AG08395 (cell line): ENCODE measurements at regions not wholly inside any gene's neighbourhood (a gene's known extent, or its start where the extent isn't known, plus 50 kb on each side); places are given as distances from the start of the nearest gene placed in this dataset.

Experiments
- DNase-seq: peaks from one replicate; pipeline ENCODE4 v3.0.0; 2012; ENCODE audit warnings: mixed read lengths, low spot score

DNA sequence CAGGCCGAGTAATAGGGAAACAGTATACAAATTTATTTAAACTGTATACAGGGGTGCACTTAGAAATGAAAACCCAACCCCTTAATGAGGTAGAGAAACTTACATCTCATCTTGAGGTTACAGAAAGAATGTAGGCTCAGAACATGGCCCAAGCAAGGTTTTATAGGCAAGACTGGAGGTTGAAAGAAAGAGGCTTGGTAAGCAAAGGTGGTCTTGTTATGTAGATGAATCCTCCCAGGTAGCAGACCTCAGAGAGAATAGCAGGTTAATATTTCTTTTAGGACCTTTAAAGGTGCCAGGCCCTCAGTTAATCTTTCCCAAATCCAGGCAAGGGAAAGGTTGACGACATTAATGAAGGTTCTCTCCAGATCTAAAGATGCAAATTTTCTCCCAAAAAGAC is 1466.8 kb upstream of the PRR20A start:
- no peak for DNase-seq

DNA sequence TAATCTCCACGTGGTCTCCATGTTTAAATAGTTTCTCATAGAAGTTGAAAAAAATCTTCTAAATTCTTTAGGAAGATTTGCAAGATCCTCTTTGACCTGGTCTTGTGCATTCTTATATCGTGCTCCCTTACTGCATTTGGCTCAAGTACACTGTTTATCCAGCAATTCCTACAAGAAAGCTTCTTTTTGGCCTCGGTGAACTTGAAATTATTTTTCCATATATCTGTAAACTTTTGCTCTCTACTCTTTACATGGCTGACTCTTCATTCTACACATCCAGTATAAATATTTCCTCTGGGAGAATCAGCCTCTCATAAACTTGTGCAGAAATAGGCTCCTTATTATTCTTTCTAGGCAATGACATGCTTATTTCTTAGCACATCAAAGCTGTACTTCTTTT is 1457.9 kb upstream of the PRR20A start:
- DNase-seq: no peak

DNA sequence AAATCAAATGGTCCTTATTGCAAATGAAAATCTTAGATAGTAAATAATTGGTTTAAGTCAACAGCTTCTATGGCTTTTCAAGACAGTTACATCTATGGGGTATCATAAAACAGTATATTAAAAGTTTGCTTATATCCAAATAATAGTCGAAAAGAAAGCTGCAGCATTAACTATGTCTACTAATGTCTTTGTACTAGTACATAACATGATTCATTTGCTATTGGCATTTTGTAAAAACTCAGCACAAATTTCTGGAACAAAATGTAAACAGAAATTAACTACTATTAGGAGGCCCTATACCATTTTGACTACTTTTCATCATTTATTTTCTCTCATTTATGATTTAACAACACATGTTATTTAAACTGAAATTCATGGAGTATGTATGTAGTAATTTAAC is 1435.2 kb upstream of the PRR20A start:
- DNase-seq: no peak

DNA sequence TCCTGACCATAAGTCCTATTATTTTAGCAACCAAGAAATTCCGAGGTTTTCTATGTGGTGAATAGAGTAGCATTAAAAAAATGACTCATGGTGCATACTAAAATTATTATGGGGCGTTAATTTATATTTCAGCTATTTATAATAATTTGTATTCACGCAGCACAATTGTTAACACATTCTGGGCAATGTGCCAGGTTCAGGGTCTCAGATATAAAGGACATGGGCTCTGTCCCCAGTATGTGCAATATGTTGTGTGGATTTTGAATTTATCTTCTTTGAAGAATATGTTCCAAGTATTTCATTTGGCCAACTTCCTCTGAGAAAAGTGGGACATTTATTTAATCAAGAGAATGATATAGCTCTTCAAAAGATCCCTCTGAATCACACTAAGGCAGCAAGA is 1434.7 kb upstream of the PRR20A start:
- no peak for DNase-seq

DNA sequence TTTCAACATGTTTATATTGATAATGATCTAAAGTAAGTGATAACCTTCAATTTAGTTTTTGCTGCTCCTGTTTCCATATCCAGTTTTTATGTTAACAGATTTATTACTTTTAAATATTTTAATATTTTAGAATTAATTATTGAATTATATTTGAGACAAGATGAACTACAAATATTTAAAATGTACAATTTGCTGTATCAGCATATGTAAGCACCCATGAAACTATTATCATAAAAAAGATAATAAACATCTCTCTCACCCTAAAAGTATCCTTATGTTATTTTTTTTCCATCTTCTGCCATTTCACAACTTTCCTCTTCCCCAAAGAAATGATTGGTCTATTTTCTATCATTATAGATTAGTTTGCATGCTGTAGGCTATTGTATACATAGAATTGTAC is 1426.6 kb upstream of the PRR20A start:
- no peak for DNase-seq

DNA sequence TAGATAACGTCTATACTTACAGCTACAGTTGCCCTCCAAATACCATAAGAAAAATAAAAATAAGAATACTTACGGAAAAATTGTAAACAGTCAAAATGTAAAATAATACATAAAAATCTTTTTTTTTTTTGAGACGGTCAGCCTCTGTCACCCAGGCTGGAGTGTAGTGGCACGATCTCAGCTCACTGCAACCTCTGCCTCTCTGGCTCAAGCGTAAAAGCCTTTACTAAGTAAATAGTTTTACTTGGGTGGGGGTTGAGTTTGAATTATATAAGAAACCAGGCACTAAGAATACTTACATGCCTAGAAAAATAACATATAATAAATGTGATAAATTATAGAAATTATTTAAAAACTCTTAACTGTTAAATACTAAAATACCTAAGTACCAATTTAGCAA is 1413.0 kb upstream of the PRR20A start:
- no peak for DNase-seq

DNA sequence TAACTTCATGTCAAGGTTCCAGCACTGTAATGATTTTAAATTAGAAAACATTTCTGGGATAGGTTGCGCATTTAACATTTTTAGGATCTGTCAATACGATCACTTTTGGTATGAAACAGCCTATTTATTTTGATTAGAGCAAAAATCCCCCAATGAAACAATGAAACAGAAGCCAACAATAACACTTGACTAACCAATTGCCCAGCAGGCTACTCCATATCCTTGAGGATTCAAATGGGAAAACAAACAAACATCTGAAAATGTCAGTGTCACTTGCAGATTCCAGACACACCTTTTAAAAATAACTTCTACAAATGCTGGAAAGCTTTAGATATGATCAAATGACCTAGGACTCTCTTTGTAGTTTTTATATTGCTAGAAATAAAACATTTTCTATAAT is 1412.5 kb upstream of the PRR20A start:
- DNase-seq: no peak

DNA sequence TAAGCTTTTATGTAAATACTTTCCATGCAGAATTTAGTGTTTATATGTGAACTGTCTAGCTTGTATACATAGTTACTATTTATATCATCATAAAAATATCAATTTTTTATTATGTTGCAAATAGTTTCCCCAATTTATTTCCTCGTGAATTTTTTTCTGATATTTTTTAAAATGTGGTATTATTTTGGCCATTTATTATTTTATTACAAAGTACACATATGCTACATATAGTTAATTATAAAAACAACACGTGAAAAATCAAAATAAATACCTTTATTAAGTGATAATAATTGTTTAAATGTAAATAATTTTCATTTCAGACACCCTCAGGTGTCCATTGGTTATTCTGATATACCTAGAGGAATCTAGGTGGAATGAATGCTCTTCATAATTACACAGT is 1394.9 kb upstream of the PRR20A start:
- DNase-seq: no peak

DNA sequence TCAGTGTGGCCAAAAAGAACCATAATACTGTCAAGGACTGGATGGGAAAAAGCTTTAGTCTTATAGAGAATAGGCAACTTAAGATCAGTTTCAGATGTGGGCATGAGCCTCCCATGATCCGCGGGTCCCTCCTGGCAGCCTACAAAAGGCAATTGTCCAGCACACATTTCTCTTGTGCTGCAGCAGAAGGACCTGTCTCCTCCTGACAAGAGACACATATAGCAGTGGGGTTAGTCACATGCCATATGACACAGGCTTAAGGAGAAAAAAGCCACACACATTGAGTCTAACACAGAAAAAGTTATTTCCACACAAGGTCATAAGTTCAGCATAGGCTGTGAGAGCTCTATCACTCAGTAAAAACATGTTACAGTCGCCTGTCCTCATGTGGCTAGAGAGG is 1378.7 kb upstream of the PRR20A start:
- no peak for DNase-seq

DNA sequence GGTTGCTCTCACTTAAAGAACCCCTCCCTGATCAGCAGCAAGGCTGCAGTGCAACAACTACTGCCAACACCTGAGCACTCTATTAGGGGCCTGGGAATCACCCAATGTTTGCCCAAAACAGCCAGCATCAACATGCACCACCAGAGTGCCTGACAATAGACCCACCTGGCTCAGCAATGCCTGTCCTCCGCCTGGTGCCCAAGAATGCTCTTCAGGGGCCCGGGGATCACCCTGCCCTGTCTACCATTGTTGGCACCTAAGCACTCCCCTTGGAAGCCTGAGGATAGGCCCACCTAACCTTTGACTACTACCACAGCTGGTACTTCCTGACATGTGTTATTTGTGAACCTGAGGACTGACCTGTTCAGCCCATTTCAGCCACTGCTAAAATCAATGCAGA is 1363.1 kb upstream of the PRR20A start:
- no peak for DNase-seq

DNA sequence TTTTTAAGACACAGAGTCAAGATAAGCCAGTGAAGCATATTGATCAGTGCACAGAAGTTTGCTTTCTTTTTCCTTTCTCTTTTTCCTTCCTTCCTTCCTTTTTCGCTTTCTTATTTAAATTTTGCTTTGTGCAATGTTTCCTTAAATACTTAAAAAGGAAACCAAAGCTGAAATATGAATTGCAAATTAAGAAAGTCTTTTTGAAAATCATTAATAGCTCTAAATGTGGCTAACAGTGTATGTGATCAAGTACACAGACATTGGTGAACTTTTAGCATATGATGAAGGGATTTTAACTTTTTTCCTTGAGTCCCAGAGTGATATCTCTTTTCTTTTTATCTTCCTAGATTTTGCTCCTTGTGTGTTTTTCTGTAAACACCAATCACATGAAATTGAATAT is 1356.9 kb upstream of the PRR20A start:
- no peak for DNase-seq

DNA sequence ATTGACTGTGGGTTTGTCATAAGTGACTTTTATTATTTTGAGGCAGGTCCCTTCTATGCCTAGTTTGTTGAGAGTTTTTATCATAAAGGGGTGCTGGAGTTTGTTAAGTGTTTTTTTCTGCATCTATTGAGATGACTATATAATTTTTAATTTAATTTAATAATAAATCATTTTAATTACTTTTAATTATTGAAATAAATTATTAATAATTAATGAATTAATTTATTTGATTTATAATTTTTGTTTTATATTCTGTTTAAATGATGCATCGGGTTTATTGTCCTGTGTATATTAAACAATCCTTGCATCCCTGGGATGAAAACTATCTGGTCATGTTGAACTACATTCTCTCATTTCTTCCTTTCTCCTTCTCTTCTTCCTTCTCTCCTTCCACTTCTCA is 1352.2 kb upstream of the PRR20A start:
- no peak for DNase-seq

DNA sequence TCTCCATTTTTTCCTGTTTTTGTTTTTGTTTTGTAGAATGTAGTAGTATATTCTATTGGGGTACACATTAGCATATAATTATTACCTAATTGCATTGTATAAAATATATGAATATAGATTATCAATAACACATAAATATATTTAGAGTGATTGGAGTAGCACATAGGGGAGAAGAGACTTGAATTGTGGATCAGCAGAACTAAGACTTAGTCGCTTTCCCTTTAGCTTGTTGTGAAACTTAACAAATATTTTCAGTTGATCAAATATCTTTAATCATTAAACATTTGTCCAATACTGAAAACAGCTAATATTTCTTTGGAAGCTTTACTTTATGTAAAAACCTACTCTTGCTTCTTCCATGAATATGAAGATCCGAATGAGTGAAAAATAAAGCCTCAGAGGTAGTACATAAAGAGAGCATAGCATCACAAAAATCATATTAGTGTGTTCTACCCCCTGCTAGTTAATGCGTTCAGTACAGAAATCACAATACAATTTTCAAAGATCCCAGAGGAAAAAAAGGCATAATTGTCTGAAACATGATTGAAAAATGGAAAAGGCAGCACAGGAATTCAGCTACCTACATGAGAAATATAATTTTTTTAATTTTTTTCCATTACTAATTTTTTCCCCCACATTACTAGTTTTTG is 1348.0 kb upstream of the PRR20A start:
- no peak for DNase-seq

DNA sequence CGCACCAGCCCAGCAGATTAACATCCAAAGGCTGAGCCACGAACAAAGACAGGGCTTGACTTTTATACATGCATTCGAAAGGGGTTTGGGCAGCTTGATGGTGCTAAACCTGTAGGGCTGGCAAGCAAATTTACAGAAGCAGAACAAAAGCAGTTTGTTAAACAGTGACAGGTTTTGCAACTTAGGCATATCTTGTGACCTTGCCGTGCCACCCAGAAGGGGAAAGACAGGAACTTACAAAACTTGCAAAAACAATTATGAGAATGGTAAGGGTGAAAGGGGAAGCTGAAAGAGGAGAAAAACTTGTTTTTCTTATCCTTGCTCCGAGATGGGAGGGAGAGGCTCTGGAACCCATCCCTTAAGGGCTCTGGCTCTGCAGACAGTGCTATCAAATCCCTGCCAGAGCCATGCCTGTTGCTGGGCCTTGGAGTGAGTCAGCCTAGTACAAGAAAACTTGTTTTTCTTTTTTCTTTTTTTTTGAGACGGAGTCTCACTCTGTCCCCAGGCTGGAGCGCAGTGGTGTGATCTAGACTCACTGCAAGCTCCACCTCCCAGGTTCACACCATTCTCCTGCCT is 1325.2 kb upstream of the PRR20A start:
- DNase-seq: no peak

DNA sequence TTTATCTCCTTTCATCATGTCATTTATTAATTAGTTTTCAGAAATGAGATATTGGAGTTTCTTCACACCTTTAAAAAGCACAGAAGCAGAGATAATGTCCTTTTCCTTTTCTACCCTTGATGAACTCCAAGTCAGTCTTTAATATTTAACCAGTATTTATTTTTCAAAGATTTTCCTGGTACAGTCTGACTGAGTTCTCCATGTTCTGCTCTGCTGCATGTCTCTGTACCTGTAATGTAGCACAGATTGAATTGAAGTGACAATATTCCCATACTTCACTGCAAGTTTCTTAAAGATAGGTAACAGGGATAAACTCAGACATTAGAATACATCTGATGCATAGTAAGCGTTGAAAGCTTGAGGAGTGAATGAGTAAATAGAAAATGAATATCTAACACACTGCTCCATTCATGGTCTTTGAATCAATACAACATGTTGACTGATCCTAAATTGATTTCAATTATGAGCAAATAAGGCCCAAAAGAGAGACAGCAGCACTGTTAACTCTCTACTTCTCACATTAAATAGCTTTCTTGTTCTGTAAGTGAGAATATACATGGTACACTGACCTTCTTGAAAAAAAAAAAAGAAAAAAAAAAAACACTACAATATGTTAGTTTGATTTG is 1323.6 kb upstream of the PRR20A start:
- no peak for DNase-seq

DNA sequence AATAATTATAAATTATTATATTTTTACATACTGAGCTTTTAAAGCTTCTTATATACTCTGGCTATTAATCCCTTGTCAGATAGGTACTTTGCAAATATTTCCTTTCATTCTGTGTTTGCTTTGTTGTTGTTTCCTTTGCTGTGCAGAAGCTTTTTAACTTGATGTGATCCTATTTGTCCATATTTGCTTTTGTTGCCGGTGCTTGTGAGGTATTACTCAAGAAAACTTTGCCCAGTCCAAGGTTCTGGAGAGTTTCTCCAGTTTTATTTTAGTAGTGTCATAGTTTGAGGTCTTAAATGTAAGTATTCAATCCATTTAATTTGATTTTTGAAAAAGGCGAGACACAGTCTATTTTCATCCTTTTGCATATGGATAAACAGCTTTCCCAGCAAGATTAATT is 1319.9 kb upstream of the PRR20A start:
- no peak for DNase-seq

DNA sequence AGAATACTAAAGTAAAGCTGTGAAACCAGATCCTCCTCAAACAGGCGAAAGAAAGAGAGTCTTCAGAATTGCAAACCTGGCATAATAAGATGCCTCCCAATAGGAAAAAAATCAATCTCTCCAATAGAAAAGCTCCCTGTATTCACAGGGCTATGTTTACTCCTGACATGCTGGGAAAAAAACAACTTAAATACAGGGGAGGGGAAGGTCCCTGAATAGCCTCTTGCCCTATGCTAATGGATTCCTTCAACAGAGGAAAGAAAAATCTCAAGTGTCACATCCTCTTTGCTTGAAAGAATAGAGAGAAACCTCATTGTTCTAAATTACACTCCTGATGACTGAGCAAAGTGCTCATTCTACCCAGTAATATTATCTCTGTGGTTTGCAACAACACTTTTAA is 1271.1 kb upstream of the PRR20A start:
- DNase-seq: no peak

DNA sequence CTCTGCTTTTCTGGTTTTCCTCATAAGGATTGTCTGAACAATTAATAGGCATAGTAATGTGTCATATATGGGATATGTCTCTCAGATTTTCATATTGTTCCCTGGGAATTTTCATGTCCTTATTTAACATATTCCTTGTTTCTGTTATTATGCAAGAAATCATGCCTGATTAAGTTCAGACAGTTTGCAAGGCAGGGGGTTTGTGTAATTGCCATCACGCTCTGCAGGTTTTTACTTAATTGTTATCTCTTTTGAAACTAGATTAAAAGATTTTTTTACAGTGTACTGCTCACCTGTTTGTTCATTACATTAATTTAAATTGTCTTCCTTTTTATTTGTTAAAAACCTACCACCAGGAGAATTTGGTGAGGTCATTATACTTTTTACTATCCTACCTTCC is 1253.2 kb upstream of the PRR20A start:
- DNase-seq: no peak

DNA sequence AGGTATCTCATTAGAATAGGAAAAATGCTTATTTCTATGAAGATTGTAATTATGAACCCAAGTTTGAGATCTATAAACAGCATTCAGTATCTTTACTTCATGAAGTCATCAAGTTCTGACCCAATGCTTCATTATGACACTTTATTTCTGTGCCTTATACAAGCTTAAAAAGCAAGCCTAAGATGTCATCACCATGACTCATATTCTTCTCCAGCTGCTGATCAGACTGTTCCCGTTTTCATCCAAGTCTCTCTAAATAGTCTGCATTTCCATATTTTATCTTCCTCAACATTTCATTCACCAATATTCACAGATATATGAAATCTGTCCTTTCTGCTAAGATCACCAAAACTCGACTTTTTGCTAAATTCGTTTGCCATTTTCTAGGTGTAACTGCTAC is 1247.2 kb upstream of the PRR20A start:
- no peak for DNase-seq

DNA sequence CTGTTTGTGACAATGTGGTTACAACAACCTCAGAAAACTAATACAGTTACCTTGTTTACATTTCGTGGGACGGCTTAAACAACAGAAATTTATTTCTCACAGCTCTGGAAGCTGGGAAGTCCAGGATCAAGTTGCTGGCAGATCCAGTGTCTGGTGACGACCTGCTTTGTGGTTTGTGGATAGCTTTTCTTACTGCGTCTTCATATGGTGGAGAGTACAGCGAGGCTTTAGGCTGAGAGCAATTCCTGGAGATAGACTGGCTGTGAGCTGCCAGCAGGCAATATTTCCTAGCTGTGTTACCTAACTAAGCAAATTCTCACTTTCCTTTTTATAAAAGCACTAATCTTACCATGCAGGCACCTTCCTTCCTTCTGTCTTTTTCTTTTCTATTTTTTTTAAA is 1203.5 kb upstream of the PRR20A start:
- DNase-seq: no peak

DNA sequence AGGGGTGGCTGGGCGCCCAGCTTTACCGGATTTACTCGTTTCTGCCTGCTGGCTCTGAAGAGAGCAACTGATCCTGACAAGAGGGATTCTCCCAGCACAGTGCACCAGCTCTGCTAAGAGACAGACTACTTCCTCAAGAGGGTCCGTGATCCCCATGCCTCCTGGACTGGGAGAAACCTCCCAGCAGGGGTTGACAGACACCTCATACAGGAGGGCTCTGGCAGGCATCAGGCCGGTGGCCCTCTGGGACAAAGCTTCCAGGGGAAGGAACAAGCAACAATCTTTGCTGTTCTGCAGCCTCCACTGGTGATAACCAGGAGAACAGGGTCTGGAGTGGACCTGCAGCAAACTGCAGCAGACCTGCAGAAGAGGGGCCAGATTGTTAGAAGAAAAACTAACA is 1192.5 kb upstream of the PRR20A start:
- no peak for DNase-seq

DNA sequence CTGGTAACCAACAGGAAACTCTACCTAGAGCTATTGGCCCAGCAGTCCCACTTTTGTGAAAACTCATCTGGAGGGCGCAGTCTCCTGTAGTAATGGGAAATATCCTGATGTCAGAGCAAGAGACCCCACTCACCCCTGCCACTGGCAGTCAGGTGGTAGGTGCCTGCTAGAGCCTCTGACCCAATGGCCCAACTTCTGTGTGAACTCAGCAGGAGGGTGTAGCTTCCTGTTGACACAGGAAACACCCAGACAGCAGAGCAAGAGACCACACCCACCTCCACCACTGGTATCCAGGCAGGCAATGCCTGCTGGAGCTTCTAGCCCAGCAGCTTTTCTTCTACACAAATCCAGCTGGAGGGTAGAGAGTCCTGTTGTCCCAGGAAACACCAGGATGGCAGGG is 1176.8 kb upstream of the PRR20A start:
- DNase-seq: no peak

DNA sequence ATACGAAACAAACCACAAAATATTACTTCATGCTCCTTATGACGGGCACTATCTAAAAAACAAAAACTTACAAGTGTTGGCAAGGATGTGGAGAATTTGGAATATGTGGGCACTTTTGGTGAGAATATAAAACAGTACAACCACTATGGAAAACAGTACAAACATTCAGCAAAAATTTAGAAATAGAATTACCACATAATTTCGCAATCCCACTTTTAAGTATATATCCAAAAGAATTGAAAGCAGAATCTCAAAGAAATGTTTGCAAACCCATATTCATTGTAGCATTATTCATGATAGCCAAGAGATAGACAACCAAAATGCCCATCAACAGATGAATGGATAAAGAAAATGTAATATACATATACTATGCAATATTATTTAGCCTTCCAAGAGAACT is 1173.7 kb upstream of the PRR20A start:
- no peak for DNase-seq

DNA sequence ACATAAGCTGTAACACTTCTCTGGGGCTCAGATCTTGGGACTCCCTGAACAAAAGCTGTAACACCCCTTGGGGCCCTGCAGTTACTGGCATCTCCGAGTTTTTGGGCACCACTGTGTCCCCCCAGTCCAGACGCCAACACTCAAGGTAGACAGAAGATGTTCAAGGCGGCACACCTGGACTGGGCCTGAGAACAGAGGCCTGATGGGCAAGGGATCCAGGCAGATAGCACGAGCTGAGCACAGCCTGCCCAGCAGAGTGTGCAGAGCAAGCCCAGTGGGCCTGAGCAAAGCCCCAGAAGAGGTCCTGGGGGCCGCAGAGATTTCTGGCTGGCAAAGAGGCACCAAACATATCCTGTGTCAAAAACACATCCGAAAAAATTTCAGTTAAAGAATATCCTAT is 1163.3 kb upstream of the PRR20A start:
- no peak for DNase-seq
